HG03280 (cell line): ENCODE measurements at regions not wholly inside any gene's neighbourhood (a gene's known extent, or its start where the extent isn't known, plus 50 kb on each side); places are given as distances from the start of the nearest gene placed in this dataset.
"Not testable (repeated sequence)": the region's sequence is repeated elsewhere in the genome, so short reads cannot be mapped to it uniquely, and the experiment has no call there.

Source experiments
- ATAC-seq: cut with Tn5 transposase; IDR thresholded peaks from one replicate; pipeline ENCODE4 v1.9.1; 2021; ENCODE audit warnings: mild to moderate bottlenecking, moderate library complexity; ENCODE audit not compliant: unreplicated experiment

GRCh38 chr9:75531588-75531987 lies 358.9 kb upstream of the PCSK5 start:
- ATAC-seq: no peak

- ATAC-seq: no peak
Measured at GRCh38 chr9:75532233-75533050, 358.0 kb upstream of the PCSK5 start.

DNA sequence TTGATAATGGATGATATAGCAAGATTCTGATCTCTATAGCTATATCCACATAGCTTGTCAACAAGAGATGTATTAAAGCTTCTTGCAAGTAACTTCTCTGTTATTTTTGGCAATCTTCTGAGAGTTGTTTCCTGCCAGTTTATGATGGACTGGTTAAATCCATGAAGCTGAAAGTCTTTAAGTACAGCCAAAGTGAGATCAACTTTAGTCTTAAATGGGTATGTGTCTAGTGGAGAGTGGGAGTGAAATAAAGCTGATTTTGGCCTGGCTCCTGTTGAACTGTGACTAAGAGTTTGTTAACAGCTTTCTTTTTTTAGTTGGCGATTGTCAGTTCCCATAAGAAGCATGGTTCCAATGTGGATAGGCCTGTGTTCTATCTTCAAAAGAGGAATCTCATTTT lies 350.9 kb upstream of the PCSK5 start:
- ATAC-seq: no peak

GRCh38 chr9:75540185-75540584 lies 350.3 kb upstream of the PCSK5 start:
- no peak for ATAC-seq

- ATAC-seq: no peak
Measured at GRCh38 chr9:75541734-75542133, 348.7 kb upstream of the PCSK5 start.

DNA sequence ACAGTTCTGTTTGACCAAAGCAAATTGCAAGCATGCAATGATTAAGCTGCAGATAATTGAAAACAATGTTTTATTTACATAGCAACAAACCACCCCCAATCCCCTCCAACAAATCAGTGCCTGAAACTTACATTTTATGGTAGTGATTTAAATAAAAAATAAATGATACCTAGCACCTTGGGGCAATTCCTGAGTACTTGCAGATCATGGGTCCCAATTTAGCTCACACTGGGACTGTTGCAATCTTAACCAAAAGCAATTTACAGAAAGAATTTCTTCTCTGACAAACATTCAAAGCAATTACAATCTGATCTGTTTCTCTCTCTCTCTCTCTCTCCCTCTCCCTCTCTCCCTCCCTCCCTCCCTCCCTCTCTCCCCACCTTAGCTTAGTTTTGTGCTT lies 345.7 kb upstream of the PCSK5 start:
- no peak for ATAC-seq

DNA sequence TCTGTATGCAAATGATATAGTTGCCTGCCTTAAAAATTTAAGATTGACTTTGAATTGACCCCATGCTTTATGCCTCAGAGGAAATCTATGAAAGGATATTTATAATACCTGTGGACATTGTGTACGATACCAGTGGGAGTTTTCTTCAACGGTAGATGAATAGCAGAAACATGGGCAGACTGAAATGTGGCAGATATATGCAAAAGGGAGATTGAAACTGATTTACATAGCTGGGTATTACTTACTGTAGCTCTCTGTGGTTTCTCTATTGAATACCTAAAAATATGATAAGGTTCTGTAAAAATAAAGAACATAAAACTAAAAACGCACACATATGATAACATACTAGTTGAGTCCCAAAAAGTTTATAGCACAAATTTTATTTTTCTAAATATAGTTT lies 345.2 kb upstream of the PCSK5 start:
- ATAC-seq: no peak

DNA sequence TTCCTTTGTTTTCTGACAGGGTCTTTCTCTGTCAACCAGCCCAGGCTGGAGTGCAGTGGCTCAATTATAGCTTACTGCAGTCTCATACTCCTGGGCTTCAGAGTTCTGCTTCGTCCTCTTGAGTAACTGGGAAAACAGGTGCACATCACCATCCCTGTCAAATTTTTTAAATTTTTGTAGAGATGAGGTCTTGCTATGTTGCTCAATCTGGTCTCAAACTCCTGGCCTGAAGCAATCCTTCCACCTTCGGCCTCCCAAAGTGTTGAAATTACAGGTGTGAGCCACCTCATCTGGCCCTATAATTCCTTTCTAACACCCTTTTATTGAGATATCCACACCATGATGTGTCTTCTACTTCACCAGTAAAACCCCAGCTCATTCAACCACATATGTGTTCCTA lies 341.6 kb upstream of the PCSK5 start:
- ATAC-seq: no peak

DNA sequence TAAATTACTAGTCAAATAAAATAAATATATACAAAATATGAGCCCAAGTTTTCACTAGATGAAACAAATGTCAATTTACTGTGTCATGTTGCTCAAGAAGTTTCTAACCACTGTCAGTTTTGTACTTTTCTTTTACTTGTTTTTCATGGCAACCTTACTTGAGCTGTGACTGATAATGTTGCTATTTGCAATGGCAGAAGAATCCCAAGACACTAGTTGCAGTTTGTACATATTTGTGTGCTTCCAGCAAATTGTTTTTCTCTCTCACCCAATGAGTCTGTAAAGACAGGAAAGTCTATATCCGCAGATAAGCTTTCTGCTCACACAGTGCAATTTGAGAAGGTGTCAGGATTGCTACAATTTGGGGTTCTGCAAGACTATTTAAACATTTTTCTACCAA lies 338.6 kb upstream of the PCSK5 start:
- ATAC-seq: no peak

- no peak for ATAC-seq
Measured at GRCh38 chr9:75552941-75553340, 337.5 kb upstream of the PCSK5 start.

DNA sequence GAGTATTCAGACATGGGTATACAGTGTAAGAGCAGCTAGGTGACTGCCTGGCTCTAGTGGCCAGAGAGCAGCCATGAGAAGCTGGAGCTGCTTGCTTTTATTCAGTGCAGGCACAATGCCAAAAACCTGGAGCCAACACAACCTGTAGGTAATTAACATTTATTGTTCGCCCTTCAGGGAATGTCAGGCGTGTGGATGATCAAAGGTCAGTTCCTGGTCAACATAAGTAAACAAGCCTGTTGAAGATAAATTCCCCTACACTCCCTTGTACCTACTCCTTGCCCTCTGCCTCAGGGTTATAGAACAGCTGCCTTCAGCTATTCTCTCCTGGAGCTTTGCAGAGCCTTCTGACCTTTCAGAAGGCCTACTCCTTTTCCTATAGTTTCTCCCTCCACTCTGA lies 323.7 kb upstream of the PCSK5 start:
- ATAC-seq: not testable (repeated sequence)

GRCh38 chr9:75570538-75570937 lies 319.9 kb upstream of the PCSK5 start:
- no peak for ATAC-seq

DNA sequence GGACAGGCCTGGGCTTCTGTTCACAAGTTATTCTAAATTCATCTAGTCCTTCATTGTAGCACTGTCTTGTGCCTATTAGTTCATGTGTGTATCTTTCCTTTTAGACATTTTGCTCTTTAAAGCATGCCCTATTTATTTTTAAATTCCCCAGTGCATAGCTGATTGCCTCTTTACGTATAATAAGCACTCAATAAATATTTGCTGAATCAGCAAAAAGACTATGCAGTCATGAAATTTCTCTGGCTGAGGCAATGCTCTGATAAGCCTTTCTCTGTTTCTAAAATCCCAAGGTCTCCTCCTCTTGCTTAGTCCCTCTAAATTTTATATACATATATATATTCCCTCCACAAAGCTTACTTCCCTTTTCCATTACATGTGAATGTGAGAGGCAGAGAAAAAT lies 315.9 kb upstream of the PCSK5 start:
- ATAC-seq: no peak

- no peak for ATAC-seq
Measured at GRCh38 chr9:75582870-75583269, 307.6 kb upstream of the PCSK5 start.

GRCh38 chr9:75588808-75589207 lies 301.7 kb upstream of the PCSK5 start:
- ATAC-seq: no peak

DNA sequence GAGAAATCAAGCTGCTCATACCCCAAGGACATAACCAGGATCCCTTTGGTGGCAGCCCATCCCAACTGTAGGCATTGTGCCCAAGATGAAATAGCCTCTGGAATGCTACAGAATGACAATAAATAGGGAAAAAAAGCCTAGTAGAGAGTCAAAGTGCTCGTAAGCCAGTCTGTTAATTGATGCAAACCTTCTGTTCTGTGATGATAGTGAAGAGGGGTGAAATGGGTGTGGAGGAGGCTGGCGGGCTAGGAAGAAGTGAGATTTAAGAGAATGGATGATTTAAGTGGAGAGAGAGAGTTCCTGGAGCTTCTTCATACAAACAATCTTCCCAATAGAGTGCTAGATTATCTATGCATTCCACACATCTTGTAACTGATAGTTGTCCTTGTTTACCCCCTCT lies 301.0 kb upstream of the PCSK5 start:
- no peak for ATAC-seq

DNA sequence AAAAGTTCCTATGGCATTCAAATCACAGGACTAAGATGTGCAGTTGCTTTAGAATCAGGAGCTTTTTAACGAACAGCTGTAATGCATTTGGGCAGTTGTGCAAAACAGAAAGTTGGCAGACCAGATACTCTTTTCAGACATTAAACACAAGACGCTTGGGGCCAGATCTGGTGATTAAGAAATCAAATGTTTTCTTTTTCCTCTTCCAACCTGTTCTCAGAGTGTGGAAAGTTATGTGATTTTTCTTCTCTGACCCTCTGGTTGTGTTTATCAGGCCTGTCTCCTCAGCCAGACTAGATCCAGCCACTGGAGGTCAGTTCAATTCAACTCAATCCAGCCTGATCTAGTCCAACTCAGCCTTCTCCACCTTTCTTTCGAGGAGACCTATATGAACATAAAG lies 298.5 kb upstream of the PCSK5 start:
- no peak for ATAC-seq

GRCh38 chr9:75592586-75592985 lies 297.9 kb upstream of the PCSK5 start:
- no peak for ATAC-seq

DNA sequence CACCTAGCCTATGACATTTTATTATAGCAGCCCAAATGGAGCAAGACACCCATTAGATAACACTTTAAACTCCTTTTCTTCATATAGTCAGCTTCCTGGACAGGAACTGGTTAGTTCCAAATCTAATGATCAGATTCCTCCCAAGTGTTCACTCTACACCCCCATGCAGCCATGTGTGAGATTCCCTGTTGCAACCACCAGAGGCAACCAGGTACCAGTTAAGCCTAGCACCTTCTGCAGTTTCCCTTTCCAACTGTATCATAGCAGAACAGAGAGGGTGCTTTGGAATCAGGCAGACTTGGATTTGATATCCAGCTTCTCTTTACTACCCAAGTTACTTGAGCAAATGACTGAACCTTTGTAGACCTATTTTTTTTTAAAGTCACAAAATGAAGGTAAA lies 296.6 kb upstream of the PCSK5 start:
- ATAC-seq: no peak

DNA sequence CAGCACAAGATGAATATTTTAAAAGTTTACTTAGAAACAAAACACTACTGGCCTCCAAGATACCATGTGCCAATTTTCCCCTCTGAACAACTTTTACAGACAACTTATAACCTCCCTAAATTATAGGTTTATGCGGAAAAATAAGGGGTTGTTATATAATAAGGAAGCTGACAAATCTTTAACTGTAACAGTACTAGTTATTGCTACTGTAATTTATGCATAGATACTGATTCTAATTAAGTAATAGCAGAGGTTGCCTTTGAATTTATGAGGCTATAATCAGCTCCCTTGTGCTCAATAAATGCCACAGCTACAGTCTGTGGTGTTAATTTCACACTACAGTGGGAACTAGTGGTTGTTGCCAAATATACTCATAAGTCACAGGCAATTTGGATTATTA lies 291.3 kb upstream of the PCSK5 start:
- no peak for ATAC-seq

GRCh38 chr9:75601280-75601679 lies 289.2 kb upstream of the PCSK5 start:
- no peak for ATAC-seq

DNA sequence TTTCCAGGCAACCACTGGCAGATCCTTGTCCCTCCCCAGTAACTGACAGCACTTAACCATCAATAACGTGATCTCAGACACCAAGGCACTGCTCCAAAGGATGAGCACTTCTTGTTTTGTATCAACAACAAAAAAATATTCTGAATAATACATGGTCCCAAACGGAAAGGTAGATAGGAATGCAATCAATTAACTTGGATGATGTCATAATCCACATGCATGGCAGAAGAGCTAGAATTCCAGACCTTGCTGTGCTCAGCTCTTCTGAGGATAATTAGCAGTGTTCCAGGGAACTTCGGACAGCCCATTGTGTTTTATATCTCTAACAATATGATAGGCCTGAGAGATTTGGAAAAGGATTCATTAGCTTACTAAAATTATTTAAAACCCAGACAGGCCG lies 288.4 kb upstream of the PCSK5 start:
- no peak for ATAC-seq

DNA sequence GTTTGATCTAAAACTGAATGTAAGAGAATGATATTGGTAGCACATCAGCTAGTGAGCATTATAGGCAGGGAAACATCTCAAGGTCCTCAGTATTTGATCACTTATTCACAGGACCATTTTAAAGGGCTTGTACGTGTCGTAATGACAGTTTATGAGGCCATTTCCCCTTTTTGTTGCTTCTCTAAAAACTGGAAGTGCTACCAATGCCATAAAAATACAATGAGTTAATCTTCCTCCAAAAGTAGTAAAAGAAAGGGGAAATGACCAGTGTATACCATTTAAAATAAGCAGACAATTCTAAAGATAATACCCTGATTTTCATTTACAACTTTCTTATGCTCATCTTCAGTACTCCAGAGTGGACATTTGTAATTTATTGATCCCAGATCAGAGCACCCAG lies 285.8 kb upstream of the PCSK5 start:
- ATAC-seq: no peak
